ENCODE measurements at regions not wholly inside any gene's neighbourhood (a gene's known extent, or its start where the extent isn't known, plus 50 kb on each side); places are given as distances from the start of the nearest gene placed in this dataset.
"Not testable (repeated sequence)": the region's sequence is repeated elsewhere in the genome, so short reads cannot be mapped to it uniquely, and the experiment has no call there.

- ChIA-PET CTCF (no interaction called here), POLR2A (no interaction called here)
- Histone ChIP-seq H3K36me3 (ENCODE audit: control insufficient read depth in 4 of 4, insufficient read depth in 4 of 4, low read length in 3 of 4) (no peaks in the 10 kb centered on the region), H3K4me3 (ENCODE audit: control insufficient read depth in 1 of 7, extremely low read depth in 1 of 7, insufficient read depth in 4 of 7, low read depth in 2 of 7, low read length in 6 of 7) (no peak overlapping the region), H3K4me1 (ENCODE audit: control extremely low read depth in 1 of 4, control insufficient read depth in 4 of 4, insufficient read depth in 4 of 4, low read length in 3 of 4) (no peaks in the 10 kb centered on the region), H3K27ac (ENCODE audit: insufficient read depth in 1 of 2, low read depth in 1 of 2, low read length in 2 of 2, poor library complexity in 1 of 2, severe bottlenecking in 2 of 2) (no peak overlapping the region), H3K9me3 (ENCODE audit: control extremely low read depth in 1 of 5, control insufficient read depth in 4 of 5, insufficient read depth in 2 of 5, low read depth in 1 of 5, low read length in 4 of 5) (no peaks in the 10 kb centered on the region), H3K27me3 (replicated peaks in 2 of 5; ENCODE audit: control insufficient read depth in 4 of 5, insufficient read depth in 5 of 5, low read length in 4 of 5) (no peaks in the 10 kb centered on the region)
- no peak for DNase-seq
- WGBS (ENCODE audit: insufficient coverage): 100% methylated on average over 1 of the region's 7 CpGs
Observed at GRCh38 chr7:119713606-119714005, 559.4 kb upstream of the KCND2 start.

GRCh38 chr7:119720541-119720940 lies 552.4 kb upstream of the KCND2 start:
- Histone ChIP-seq H3K4me3 (ENCODE audit: control insufficient read depth in 1 of 7, extremely low read depth in 1 of 7, insufficient read depth in 4 of 7, low read depth in 2 of 7, low read length in 6 of 7) (no peak overlapping the region), H3K36me3 (ENCODE audit: control insufficient read depth in 4 of 4, insufficient read depth in 4 of 4, low read length in 3 of 4) (no peaks in the 10 kb centered on the region), H3K27ac (ENCODE audit: insufficient read depth in 1 of 2, low read depth in 1 of 2, low read length in 2 of 2, poor library complexity in 1 of 2, severe bottlenecking in 2 of 2) (no peak overlapping the region), H3K9me3 (ENCODE audit: control extremely low read depth in 1 of 5, control insufficient read depth in 4 of 5, insufficient read depth in 2 of 5, low read depth in 1 of 5, low read length in 4 of 5) (no peaks in the 10 kb centered on the region), H3K27me3 (replicated peaks in 2 of 5; ENCODE audit: control insufficient read depth in 4 of 5, insufficient read depth in 5 of 5, low read length in 4 of 5) (no peaks in the 10 kb centered on the region), H3K4me1 (ENCODE audit: control extremely low read depth in 1 of 4, control insufficient read depth in 4 of 4, insufficient read depth in 4 of 4, low read length in 3 of 4) (no peaks in the 10 kb centered on the region)
- ChIA-PET POLR2A (no interaction called here), CTCF (no interaction called here)
- no peak for DNase-seq
- WGBS (ENCODE audit: insufficient coverage): 0% methylated on average over 1 of the region's 1 CpG

GRCh38 chr7:119724041-119724792 lies 548.8 kb upstream of the KCND2 start:
- WGBS (ENCODE audit: insufficient coverage): 80% methylated on average over 12 of the region's 13 CpGs
- Histone ChIP-seq H3K36me3 (ENCODE audit: control insufficient read depth in 4 of 4, insufficient read depth in 4 of 4, low read length in 3 of 4) (no peaks in the 10 kb centered on the region), H3K27ac (ENCODE audit: insufficient read depth in 1 of 2, low read depth in 1 of 2, low read length in 2 of 2, poor library complexity in 1 of 2, severe bottlenecking in 2 of 2) (no peak overlapping the region), H3K4me1 (ENCODE audit: control extremely low read depth in 1 of 4, control insufficient read depth in 4 of 4, insufficient read depth in 4 of 4, low read length in 3 of 4) (no peaks in the 10 kb centered on the region), H3K27me3 (replicated peaks in 2 of 5; ENCODE audit: control insufficient read depth in 4 of 5, insufficient read depth in 5 of 5, low read length in 4 of 5) (no peaks in the 10 kb centered on the region), H3K4me3 (ENCODE audit: control insufficient read depth in 1 of 7, extremely low read depth in 1 of 7, insufficient read depth in 4 of 7, low read depth in 2 of 7, low read length in 6 of 7) (no peak overlapping the region), H3K9me3 (ENCODE audit: control extremely low read depth in 1 of 5, control insufficient read depth in 4 of 5, insufficient read depth in 2 of 5, low read depth in 1 of 5, low read length in 4 of 5) (no peaks in the 10 kb centered on the region)
- no peak for DNase-seq
- ChIA-PET CTCF (no interaction called here), POLR2A (no interaction called here)

GRCh38 chr7:119733127-119733879 lies 539.7 kb upstream of the KCND2 start:
- ChIA-PET POLR2A (no interaction called here), CTCF (no interaction called here)
- H3K27ac ChIP-seq (ENCODE audit: insufficient read depth in 1 of 2, low read depth in 1 of 2, low read length in 2 of 2, poor library complexity in 1 of 2, severe bottlenecking in 2 of 2): no peak overlapping the region
- WGBS (ENCODE audit: insufficient coverage): 96% methylated on average over 2 of the region's 4 CpGs
- DNase-seq: no peak
- no peaks in the 10 kb centered on the region for H3K9me3 ChIP-seq (ENCODE audit: control extremely low read depth in 1 of 5, control insufficient read depth in 4 of 5, insufficient read depth in 2 of 5, low read depth in 1 of 5, low read length in 4 of 5)
- H3K4me3 ChIP-seq (ENCODE audit: control insufficient read depth in 1 of 7, extremely low read depth in 1 of 7, insufficient read depth in 4 of 7, low read depth in 2 of 7, low read length in 6 of 7): no peak overlapping the region
- H3K4me1 ChIP-seq (ENCODE audit: control extremely low read depth in 1 of 4, control insufficient read depth in 4 of 4, insufficient read depth in 4 of 4, low read length in 3 of 4): no peaks in the 10 kb centered on the region
- H3K27me3 ChIP-seq (replicated peaks in 2 of 5; ENCODE audit: control insufficient read depth in 4 of 5, insufficient read depth in 5 of 5, low read length in 4 of 5): no peaks in the 10 kb centered on the region
- no peaks in the 10 kb centered on the region for H3K36me3 ChIP-seq (ENCODE audit: control insufficient read depth in 4 of 4, insufficient read depth in 4 of 4, low read length in 3 of 4)

GRCh38 chr7:119737390-119737789 lies 535.6 kb upstream of the KCND2 start:
- DNase-seq: no peak
- Histone ChIP-seq H3K9me3 (ENCODE audit: control extremely low read depth in 1 of 5, control insufficient read depth in 4 of 5, insufficient read depth in 2 of 5, low read depth in 1 of 5, low read length in 4 of 5) (no peaks in the 10 kb centered on the region), H3K36me3 (ENCODE audit: control insufficient read depth in 4 of 4, insufficient read depth in 4 of 4, low read length in 3 of 4) (no peaks in the 10 kb centered on the region), H3K27me3 (replicated peaks in 2 of 5; ENCODE audit: control insufficient read depth in 4 of 5, insufficient read depth in 5 of 5, low read length in 4 of 5) (no peaks in the 10 kb centered on the region), H3K27ac (ENCODE audit: insufficient read depth in 1 of 2, low read depth in 1 of 2, low read length in 2 of 2, poor library complexity in 1 of 2, severe bottlenecking in 2 of 2) (no peak overlapping the region), H3K4me1 (ENCODE audit: control extremely low read depth in 1 of 4, control insufficient read depth in 4 of 4, insufficient read depth in 4 of 4, low read length in 3 of 4) (no peaks in the 10 kb centered on the region), H3K4me3 (ENCODE audit: control insufficient read depth in 1 of 7, extremely low read depth in 1 of 7, insufficient read depth in 4 of 7, low read depth in 2 of 7, low read length in 6 of 7) (no peak overlapping the region)
- CTCF ChIA-PET: no interaction called here
- POLR2A ChIA-PET: no interaction called here

GRCh38 chr7:119745280-119745679 lies 527.7 kb upstream of the KCND2 start:
- H3K27ac ChIP-seq (ENCODE audit: insufficient read depth in 1 of 2, low read depth in 1 of 2, low read length in 2 of 2, poor library complexity in 1 of 2, severe bottlenecking in 2 of 2): not testable (repeated sequence)
- WGBS (ENCODE audit: insufficient coverage): 100% methylated on average over 1 of the region's 1 CpG

GRCh38 chr7:119748251-119748860 lies 524.6 kb upstream of the KCND2 start:
- no peaks in the 10 kb centered on the region for H3K9me3 ChIP-seq (ENCODE audit: control extremely low read depth in 1 of 5, control insufficient read depth in 4 of 5, insufficient read depth in 2 of 5, low read depth in 1 of 5, low read length in 4 of 5)
- H3K36me3 ChIP-seq (ENCODE audit: control insufficient read depth in 4 of 4, insufficient read depth in 4 of 4, low read length in 3 of 4): no peaks in the 10 kb centered on the region
- ChIA-PET CTCF (no interaction called here), POLR2A (no interaction called here)
- H3K27me3 ChIP-seq (replicated peaks in 2 of 5; ENCODE audit: control insufficient read depth in 4 of 5, insufficient read depth in 5 of 5, low read length in 4 of 5): no peaks in the 10 kb centered on the region
- H3K4me3 ChIP-seq (ENCODE audit: control insufficient read depth in 1 of 7, extremely low read depth in 1 of 7, insufficient read depth in 4 of 7, low read depth in 2 of 7, low read length in 6 of 7): no peak overlapping the region
- H3K4me1 ChIP-seq (ENCODE audit: control extremely low read depth in 1 of 4, control insufficient read depth in 4 of 4, insufficient read depth in 4 of 4, low read length in 3 of 4): no peaks in the 10 kb centered on the region
- WGBS (ENCODE audit: insufficient coverage): no CpG with 5 or more reads among the region's 1 CpG
- H3K27ac ChIP-seq (ENCODE audit: insufficient read depth in 1 of 2, low read depth in 1 of 2, low read length in 2 of 2, poor library complexity in 1 of 2, severe bottlenecking in 2 of 2): no peak overlapping the region
- DNase-seq: no peak

More at GRCh38 chr7:119745280-119745679, 527.7 kb upstream of the KCND2 start:
- CTCF ChIA-PET; H3K27me3 ChIP-seq (replicated peaks in 2 of 5; ENCODE audit: control insufficient read depth in 4 of 5, insufficient read depth in 5 of 5, low read length in 4 of 5); H3K4me3 ChIP-seq (ENCODE audit: control insufficient read depth in 1 of 7, extremely low read depth in 1 of 7, insufficient read depth in 4 of 7, low read depth in 2 of 7, low read length in 6 of 7); H3K4me1 ChIP-seq (ENCODE audit: control extremely low read depth in 1 of 4, control insufficient read depth in 4 of 4, insufficient read depth in 4 of 4, low read length in 3 of 4); POLR2A ChIA-PET; H3K9me3 ChIP-seq (ENCODE audit: control extremely low read depth in 1 of 5, control insufficient read depth in 4 of 5, insufficient read depth in 2 of 5, low read depth in 1 of 5, low read length in 4 of 5); DNase-seq; H3K36me3 ChIP-seq (ENCODE audit: control insufficient read depth in 4 of 4, insufficient read depth in 4 of 4, low read length in 3 of 4): not testable (repeated sequence)
